AG04450 (cell line): ENCODE measurements at regions not wholly inside any gene's neighbourhood (a gene's known extent, or its start where the extent isn't known, plus 50 kb on each side); places are given as distances from the start of the nearest gene placed in this dataset.
"Not testable (repeated sequence)": the region's sequence is repeated elsewhere in the genome, so short reads cannot be mapped to it uniquely, and the experiment has no call there.

Experiments used
- CTCF ChIA-PET: fragments of 300-600, 350-600 bp; formaldehyde crosslinking; extraction: SDS; loops from one replicate; lab custom pipeline; 2022; ENCODE audit warnings: antibody characterized with exemption, inconsistent platforms; lab: Charles Lee
- POLR2A ChIA-PET: fragments of 350-600 bp; formaldehyde crosslinking; extraction: SDS; loops from one replicate; lab custom pipeline; 2021; ENCODE audit warnings: antibody characterized with exemption, inconsistent platforms; lab: Yijun Ruan, JAX
- DNase-seq: peaks from one replicate; pipeline ENCODE4 v3.0.0-alpha.2; 2011; ENCODE audit warnings: low read depth, low spot score
- H3K27ac ChIP-seq: one replicate; pipeline ENCODE4 v1.5.1; 2012; ENCODE audit warnings: low read depth, low read length, control low read depth
- H3K27me3 ChIP-seq: one replicate; pipeline ENCODE4 v1.6.0; 2012; ENCODE audit warnings: low read length; ENCODE audit not compliant: control insufficient read depth, insufficient read depth
- H3K4me3 ChIP-seq: 2 replicates; pipeline ENCODE4 v1.5.1; 2011; ENCODE audit warnings: mild to moderate bottlenecking, low read depth, low read length, control low read depth
- H3K9me3 ChIP-seq: 2 replicates; pipeline ENCODE4 v1.5.1; 2012; ENCODE audit warnings: low read length; ENCODE audit not compliant: control insufficient read depth, insufficient read depth
- CTCF ChIP-seq: IDR thresholded peaks from 2 replicates; pipeline ENCODE4 v1.5.1; 2011; ENCODE audit warnings: low read depth, low read length, control low read depth, inconsistent platforms

- POLR2A ChIA-PET: no interaction called here
- CTCF ChIA-PET: no interaction called here
- DNase-seq: no peak
- Histone ChIP-seq H3K27ac (no peak overlapping the region), H3K4me3 (no peak overlapping the region), H3K9me3 (no peaks in the 10 kb centered on the region), H3K27me3 (no peaks in the 10 kb centered on the region)
- TF ChIP-seq CTCF: no peak
These were observed 138.9 kb upstream of the PHYHIPL start for GRCh38 chr10:59037506-59037905.

GRCh38 chr10:59043358-59043757 lies 133.1 kb upstream of the PHYHIPL start:
- POLR2A ChIA-PET, H3K27me3 ChIP-seq, DNase-seq, CTCF ChIA-PET, H3K9me3 ChIP-seq, H3K27ac ChIP-seq, H3K4me3 ChIP-seq: not testable (repeated sequence)

- TF ChIP-seq CTCF: no peak
- ChIA-PET POLR2A (no interaction called here), CTCF (no interaction called here)
- no peak overlapping the region for H3K27ac ChIP-seq
- H3K9me3 ChIP-seq: no peaks in the 10 kb centered on the region
- H3K27me3 ChIP-seq: no peaks in the 10 kb centered on the region
- no peak overlapping the region for H3K4me3 ChIP-seq
- DNase-seq: no peak
These were observed 129.3 kb upstream of the PHYHIPL start for GRCh38 chr10:59047180-59047579.

GRCh38 chr10:59047957-59048618 lies 128.4 kb upstream of the PHYHIPL start:
- no peaks in the 10 kb centered on the region for H3K27me3 ChIP-seq
- CTCF ChIA-PET: no interaction called here
- no peak overlapping the region for H3K4me3 ChIP-seq
- POLR2A ChIA-PET: no interaction called here
- H3K9me3 ChIP-seq: no peaks in the 10 kb centered on the region
- H3K27ac ChIP-seq: no peak overlapping the region
- no peak for TF ChIP-seq CTCF
- no peak for DNase-seq

GRCh38 chr10:59053502-59053901 lies 122.9 kb upstream of the PHYHIPL start:
- H3K27ac ChIP-seq, H3K9me3 ChIP-seq, POLR2A ChIA-PET, H3K27me3 ChIP-seq, DNase-seq, H3K4me3 ChIP-seq, CTCF ChIA-PET: not testable (repeated sequence)

- Histone ChIP-seq H3K9me3 (no peaks in the 10 kb centered on the region), H3K27me3 (peaks cover 2% of the 10 kb centered on the region), H3K27ac (no peak overlapping the region), H3K4me3 (no peak overlapping the region)
- TF ChIP-seq CTCF: no peak
- ChIA-PET CTCF (no interaction called here), POLR2A (no interaction called here)
- no peak for DNase-seq
These were observed 121.4 kb upstream of the PHYHIPL start for GRCh38 chr10:59055045-59055444.
